Endothelial cell (in vitro differentiated cells): ENCODE measurements at regions not wholly inside any gene's neighbourhood (a gene's known extent, or its start where the extent isn't known, plus 50 kb on each side); places are given as distances from the start of the nearest gene placed in this dataset.

ENCODE experiments used
- DNase-seq: peaks from one replicate; pipeline ENCODE4 v3.0.0; 2021; ENCODE audit warnings: low spot score
- H3K27ac Mint-ChIP-seq: one replicate; pipeline ENCODE4 v1.8.0; 2021; ENCODE audit warnings: mixed read lengths, inconsistent platforms; ENCODE audit not compliant: unreplicated experiment
- H3K27me3 Mint-ChIP-seq: one replicate; pipeline ENCODE4 v1.8.0; 2021; ENCODE audit warnings: mild to moderate bottlenecking, moderate library complexity, mixed read lengths, inconsistent platforms; ENCODE audit not compliant: unreplicated experiment
- H3K36me3 Mint-ChIP-seq: one replicate; pipeline ENCODE4 v1.8.0; 2021; ENCODE audit warnings: mild to moderate bottlenecking, low read depth, mixed read lengths, inconsistent platforms; ENCODE audit not compliant: unreplicated experiment
- H3K4me1 Mint-ChIP-seq: one replicate; pipeline ENCODE4 v1.8.0; 2021; ENCODE audit warnings: mild to moderate bottlenecking, mixed read lengths, inconsistent platforms; ENCODE audit not compliant: unreplicated experiment
- H3K4me3 Mint-ChIP-seq: one replicate; pipeline ENCODE4 v1.8.0; 2021; ENCODE audit warnings: mild to moderate bottlenecking, mixed read lengths, inconsistent platforms; ENCODE audit not compliant: unreplicated experiment
- H3K9me3 Mint-ChIP-seq: one replicate; pipeline ENCODE4 v1.8.0; 2021; ENCODE audit warnings: mixed read lengths, inconsistent platforms; ENCODE audit not compliant: unreplicated experiment
- TF ChIP-seq, protein P1 (sequence below): fragments of 200-600 bp; sonication (generic); IDR thresholded peaks from one replicate; pipeline ENCODE4 v1.5.0; 2021; ENCODE audit warnings: antibody characterized with exemption; ENCODE audit not compliant: unreplicated experiment

DNA sequence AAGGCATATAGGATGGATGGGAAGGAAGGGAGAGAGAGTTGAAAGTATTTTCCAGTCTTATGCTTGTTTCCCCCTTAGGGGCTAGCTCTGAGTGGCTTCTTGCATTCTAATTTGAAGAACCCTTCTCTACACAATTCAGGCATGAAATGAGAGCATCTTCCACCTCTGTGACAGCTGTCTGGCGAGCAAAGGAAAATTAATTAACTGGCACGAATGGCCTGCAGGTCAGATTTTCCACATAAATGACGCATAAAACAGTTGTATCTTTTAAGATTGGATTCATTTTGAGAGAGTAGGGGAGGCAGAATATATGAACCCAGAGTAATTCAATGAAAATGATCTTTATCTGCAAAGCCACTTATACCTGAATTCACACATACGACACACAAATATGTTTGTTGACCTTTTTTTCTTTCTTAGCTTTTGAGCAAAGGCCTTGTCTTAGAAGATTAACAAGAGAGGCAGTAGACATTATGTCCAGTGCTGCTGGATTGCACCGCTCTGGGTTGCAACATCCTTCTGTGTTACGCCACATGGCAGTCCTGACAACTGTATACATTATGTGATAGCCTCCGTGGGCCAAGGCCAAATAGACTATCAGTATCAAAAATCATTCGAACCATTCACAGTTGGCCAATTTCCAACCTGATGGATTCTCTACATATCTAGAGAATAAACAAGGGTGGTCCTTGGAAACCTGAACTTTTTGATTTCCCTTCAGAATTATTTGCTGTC lies 173.0 kb upstream of the GOT2 start:
- no peak overlapping the region for H3K27ac Mint-ChIP-seq
- peaks cover 3% of the 10 kb centered on the region for H3K27me3 Mint-ChIP-seq
- no peaks in the 10 kb centered on the region for H3K9me3 Mint-ChIP-seq
- H3K4me3 Mint-ChIP-seq, result no peak overlapping the region
- no peak for DNase-seq
- no peaks in the 10 kb centered on the region for H3K36me3 Mint-ChIP-seq
- no peaks in the 10 kb centered on the region for H3K4me1 Mint-ChIP-seq
- TF ChIP-seq, protein P1, sequence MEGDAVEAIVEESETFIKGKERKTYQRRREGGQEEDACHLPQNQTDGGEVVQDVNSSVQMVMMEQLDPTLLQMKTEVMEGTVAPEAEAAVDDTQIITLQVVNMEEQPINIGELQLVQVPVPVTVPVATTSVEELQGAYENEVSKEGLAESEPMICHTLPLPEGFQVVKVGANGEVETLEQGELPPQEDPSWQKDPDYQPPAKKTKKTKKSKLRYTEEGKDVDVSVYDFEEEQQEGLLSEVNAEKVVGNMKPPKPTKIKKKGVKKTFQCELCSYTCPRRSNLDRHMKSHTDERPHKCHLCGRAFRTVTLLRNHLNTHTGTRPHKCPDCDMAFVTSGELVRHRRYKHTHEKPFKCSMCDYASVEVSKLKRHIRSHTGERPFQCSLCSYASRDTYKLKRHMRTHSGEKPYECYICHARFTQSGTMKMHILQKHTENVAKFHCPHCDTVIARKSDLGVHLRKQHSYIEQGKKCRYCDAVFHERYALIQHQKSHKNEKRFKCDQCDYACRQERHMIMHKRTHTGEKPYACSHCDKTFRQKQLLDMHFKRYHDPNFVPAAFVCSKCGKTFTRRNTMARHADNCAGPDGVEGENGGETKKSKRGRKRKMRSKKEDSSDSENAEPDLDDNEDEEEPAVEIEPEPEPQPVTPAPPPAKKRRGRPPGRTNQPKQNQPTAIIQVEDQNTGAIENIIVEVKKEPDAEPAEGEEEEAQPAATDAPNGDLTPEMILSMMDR, result no peak

DNA sequence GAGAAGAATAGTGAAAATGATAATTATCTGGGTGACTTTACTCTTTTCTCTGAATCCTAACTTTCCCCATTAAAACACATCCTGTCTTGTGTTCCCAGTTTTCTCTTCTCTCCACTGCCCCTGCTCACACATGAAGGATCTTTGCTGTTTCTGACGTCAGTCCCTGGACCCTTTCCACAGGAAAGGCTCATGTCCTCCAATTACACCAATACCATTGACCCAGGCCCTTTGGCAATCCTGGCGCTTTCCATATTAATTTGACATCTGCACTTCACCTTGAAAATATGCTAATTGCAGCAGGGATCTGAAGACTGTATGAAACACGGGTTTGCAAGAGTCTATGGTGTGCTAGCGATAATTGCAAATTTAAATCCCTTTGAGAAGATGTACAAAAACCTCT lies 170.2 kb upstream of the GOT2 start:
- Mint-ChIP-seq H3K4me1 (no peaks in the 10 kb centered on the region), H3K36me3 (no peaks in the 10 kb centered on the region), H3K27me3 (peaks cover 2% of the 10 kb centered on the region), H3K9me3 (no peaks in the 10 kb centered on the region), H3K4me3 (no peak overlapping the region), H3K27ac (no peak overlapping the region)
- DNase-seq, result no peak
- TF ChIP-seq, protein P1, result no peak

DNA sequence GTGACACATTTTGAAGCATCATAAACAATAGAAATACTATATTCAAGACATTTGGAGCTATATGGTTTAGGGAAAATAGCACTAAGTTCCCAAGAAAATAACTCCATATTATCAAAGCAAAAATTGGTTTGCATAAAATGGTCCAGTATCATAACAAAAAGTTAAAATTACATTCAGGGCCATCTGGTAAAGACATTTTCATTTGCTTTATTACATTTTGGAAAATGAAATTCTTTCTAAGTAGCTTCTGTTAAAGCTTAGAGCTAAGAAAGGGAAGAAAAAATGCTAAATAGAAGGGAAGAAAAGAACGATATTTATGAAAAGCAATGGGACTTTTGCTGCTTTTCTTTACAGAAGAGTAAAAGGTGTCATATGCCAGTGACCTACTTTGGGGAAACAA lies 155.4 kb upstream of the GOT2 start:
- H3K36me3 Mint-ChIP-seq, result no peaks in the 10 kb centered on the region
- H3K4me3 Mint-ChIP-seq, result no peak overlapping the region
- H3K4me1 Mint-ChIP-seq, result peaks cover 4% of the 10 kb centered on the region
- no peaks in the 10 kb centered on the region for H3K9me3 Mint-ChIP-seq
- TF ChIP-seq, protein P1, result no peak
- DNase-seq, result no peak
- peaks cover 5% of the 10 kb centered on the region for H3K27me3 Mint-ChIP-seq
- H3K27ac Mint-ChIP-seq, result no peak overlapping the region

DNA sequence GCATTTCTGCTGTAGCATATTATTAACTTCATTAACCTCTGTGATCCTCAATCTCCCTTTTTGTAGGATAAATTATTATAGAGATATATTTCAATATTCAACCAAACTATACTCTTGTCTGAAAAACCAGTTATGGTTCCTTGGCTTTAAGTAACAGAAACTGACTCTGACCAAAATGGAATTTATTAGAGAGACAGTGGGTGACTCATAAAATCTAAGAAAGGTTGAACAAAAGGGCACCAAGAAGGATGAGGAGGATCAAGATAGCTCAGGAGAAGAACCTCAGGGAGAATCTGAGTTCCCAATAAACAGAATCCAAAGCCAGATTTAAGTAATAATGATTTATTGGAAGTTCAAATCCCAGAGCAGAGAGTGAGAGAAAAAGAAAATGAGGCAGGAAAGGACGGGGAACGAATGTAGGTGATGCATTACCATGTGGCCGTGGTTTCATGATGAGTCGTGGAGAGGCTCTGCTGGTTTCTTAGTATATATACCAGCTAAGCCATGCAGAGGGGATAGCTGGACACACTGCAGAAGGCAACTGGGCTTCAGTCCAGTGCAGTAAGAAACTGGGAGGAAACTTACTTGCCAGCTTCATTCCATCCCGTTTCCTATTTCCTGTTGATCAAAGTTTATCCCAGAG lies 151.5 kb upstream of the GOT2 start:
- peaks cover 4% of the 10 kb centered on the region for H3K4me1 Mint-ChIP-seq
- TF ChIP-seq, protein P1, result no peak
- no peaks in the 10 kb centered on the region for H3K36me3 Mint-ChIP-seq
- no peaks in the 10 kb centered on the region for H3K9me3 Mint-ChIP-seq
- H3K27me3 Mint-ChIP-seq, result peaks cover 3% of the 10 kb centered on the region
- no peak for DNase-seq
- no peak overlapping the region for H3K4me3 Mint-ChIP-seq
- H3K27ac Mint-ChIP-seq, result no peak overlapping the region

DNA sequence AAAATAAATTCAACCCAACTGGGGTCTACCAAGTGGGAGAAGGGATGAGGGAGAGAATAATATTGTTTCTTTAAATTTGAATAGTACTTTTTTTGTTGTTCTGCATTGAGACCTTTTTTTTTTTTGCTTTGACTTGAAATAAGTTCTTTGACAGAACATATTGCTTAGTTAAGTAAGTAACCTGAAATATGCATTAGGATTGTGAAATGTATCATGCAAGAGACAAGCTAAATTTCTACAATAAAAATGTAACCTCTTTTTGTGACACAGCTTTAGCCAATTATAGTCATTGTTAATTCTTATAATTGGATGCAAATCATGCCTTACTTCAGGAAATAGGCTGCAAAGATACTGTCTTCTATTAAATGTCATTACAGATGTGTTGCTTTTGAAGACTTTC lies 150.0 kb upstream of the GOT2 start:
- Mint-ChIP-seq H3K36me3 (peaks cover 4% of the 10 kb centered on the region), H3K9me3 (peaks cover 4% of the 10 kb centered on the region), H3K4me3 (no peak overlapping the region), H3K4me1 (peaks cover 4% of the 10 kb centered on the region), H3K27me3 (peaks cover 3% of the 10 kb centered on the region), H3K27ac (no peak overlapping the region)
- TF ChIP-seq, protein P1, result no peak
- no peak for DNase-seq
